A549 (cell line): ENCODE measurements at regions not wholly inside any gene's neighbourhood (a gene's known extent, or its start where the extent isn't known, plus 50 kb on each side); places are given as distances from the start of the nearest gene placed in this dataset.

Experiments
- ATAC-seq, 2 experiments: fragments of 200-7000 bp in 1 of 2; fragments of >200 bp in 1 of 2; cut with Nextera tagmentation in 1 of 2; cut with Tn5 transposase in 1 of 2; 3 replicates each; pipeline versions ENCODE4 v1.8.0 to v1.9.1; 2018 to 2020; ENCODE audit warnings: mild to moderate bottlenecking in 1 of 2, moderate library complexity in 1 of 2
- CTCF ChIA-PET: fragments of 300-600 bp; sonication (Branson Sonifier 250); formaldehyde crosslinking; extraction: SDS; loops from one replicate; lab custom pipeline; 2021; ENCODE audit warnings: antibody characterized with exemption, inconsistent platforms; lab: Yijun Ruan, JAX
- POLR2A ChIA-PET: fragments of 350-600 bp; formaldehyde crosslinking; extraction: SDS; loops from one replicate; lab custom pipeline; 2021; ENCODE audit warnings: antibody characterized with exemption, inconsistent platforms; lab: Yijun Ruan, JAX
- DNase-seq, 2 experiments: peaks; one replicate each; pipeline versions ENCODE4 v3.0.0 to v3.0.0-alpha.2; 2011 to 2016; ENCODE audit warnings: low read depth in 1 of 2, low spot score in 1 of 2
- FAIRE-seq: peaks from 2 replicates; lab custom pipeline; 2011; peaks lifted over from hg19 to GRCh38; lab: Jason Lieb, UNC
- H3K27ac ChIP-seq, 2 experiments: fragments of >200 bp; sonication (Bioruptor Twin); formaldehyde crosslinking; 3 replicates each; pipeline ENCODE4 v1.5.1; 2016 to 2017
- H3K4me1 ChIP-seq: fragments of >200 bp; sonication (Bioruptor Twin); formaldehyde crosslinking; 3 replicates; pipeline ENCODE4 v1.6.1; 2016
- H3K4me2 ChIP-seq: fragments of >200 bp; sonication (Bioruptor Twin); formaldehyde crosslinking; 3 replicates; pipeline ENCODE4 v1.6.1; 2016
- H3K4me3 ChIP-seq: fragments of >200 bp; sonication (Bioruptor Twin); formaldehyde crosslinking; 3 replicates; pipeline ENCODE4 v1.5.1; 2016
- H3K9me3 ChIP-seq: fragments of >200 bp; sonication (Bioruptor Twin); formaldehyde crosslinking; 3 replicates; pipeline ENCODE4 v1.6.1; 2016
- BHLHE40 ChIP-seq: IDR thresholded peaks from 2 replicates; pipeline ENCODE4 v1.6.1; 2012; ENCODE audit warnings: low read depth, low read length, inconsistent platforms
- CBX2 ChIP-seq: fragments of 200-600 bp; sonication (generic); IDR thresholded peaks from 2 replicates; pipeline ENCODE4 v1.6.1; 2016; ENCODE audit warnings: low read depth, mild to moderate bottlenecking, borderline replicate concordance
- CHD2 ChIP-seq: fragments of 150-350 bp; IDR thresholded peaks from 2 replicates; pipeline ENCODE4 v1.6.1; 2014; ENCODE audit warnings: low read length; ENCODE audit not compliant: partially characterized antibody
- EHMT2 ChIP-seq: fragments of 200-600 bp; sonication (generic); IDR thresholded peaks from 2 replicates; pipeline ENCODE4 v1.6.1; 2016; ENCODE audit warnings: antibody characterized with exemption, low read depth, mild to moderate bottlenecking, moderate library complexity
- HEYL ChIP-seq: fragments of 250-450 bp; sonication (Bioruptor Pico); IDR thresholded peaks from 2 replicates; pipeline ENCODE4 v1.8.0; 2021; ENCODE audit warnings: mild to moderate bottlenecking, moderate library complexity
- HOXB13 ChIP-seq: fragments of 250-450 bp; sonication (Bioruptor Pico); IDR thresholded peaks from 2 replicates; pipeline ENCODE4 v1.5.0; 2020; ENCODE audit warnings: low read depth, mild to moderate bottlenecking, moderate library complexity
- HOXB5 ChIP-seq: fragments of 250-450 bp; sonication (Bioruptor Pico); IDR thresholded peaks from 2 replicates; pipeline ENCODE4 v1.5.0; 2020; ENCODE audit warnings: mild to moderate bottlenecking, moderate library complexity
- JUN ChIP-seq, 2 experiments: fragments of >200 bp; sonication (Bioruptor Twin); formaldehyde crosslinking; IDR thresholded peaks; 2 replicates in 1 of 2; 3 replicates in 1 of 2; pipeline ENCODE4 v1.6.1; 2016 to 2017
- JUNB ChIP-seq: fragments of >200 bp; sonication (Bioruptor Twin); formaldehyde crosslinking; IDR thresholded peaks from 2 replicates; pipeline ENCODE4 v1.6.1; 2016
- KDM5A ChIP-seq: fragments of 200-600 bp; sonication (generic); IDR thresholded peaks from 2 replicates; pipeline ENCODE4 v1.6.1; 2016; ENCODE audit warnings: antibody characterized with exemption, mild to moderate bottlenecking
- MAFK ChIP-seq: fragments of 450-650 bp; IDR thresholded peaks from 2 replicates; pipeline ENCODE4 v1.6.1; 2014; ENCODE audit not compliant: partially characterized antibody
- NFE2L2 ChIP-seq: fragments of 150-350 bp; conservative IDR thresholded peaks from 2 replicates; pipeline ENCODE4 v1.6.1; 2014; ENCODE audit warnings: low read length
- PHF8 ChIP-seq: fragments of 200-600 bp; sonication (generic); IDR thresholded peaks from 2 replicates; pipeline ENCODE4 v1.6.1; 2016; ENCODE audit warnings: low read depth, mild to moderate bottlenecking, antibody characterized with exemption, moderate library complexity, borderline replicate concordance
- POLR2AphosphoS2 ChIP-seq: conservative IDR thresholded peaks from 2 replicates; pipeline ENCODE4 v1.6.1; 2012; ENCODE audit warnings: low read length, improper control_type of control experiment, inconsistent platforms
- RARB ChIP-seq: fragments of 250-450 bp; sonication (Bioruptor Pico); IDR thresholded peaks from 2 replicates; pipeline ENCODE4 v1.8.0; 2021; ENCODE audit warnings: mild to moderate bottlenecking, moderate library complexity
- RCOR1 ChIP-seq: fragments of 150-350 bp; IDR thresholded peaks from 2 replicates; pipeline ENCODE4 v1.6.1; 2014; ENCODE audit warnings: antibody characterized with exemption, low read length, low read depth
- RFX5 ChIP-seq: fragments of 450-650 bp; IDR thresholded peaks from 2 replicates; pipeline ENCODE4 v1.7.1; 2014; ENCODE audit warnings: antibody characterized with exemption, mild to moderate bottlenecking, moderate library complexity
- RNF2 ChIP-seq: fragments of 200-600 bp; sonication (generic); IDR thresholded peaks from 2 replicates; pipeline ENCODE4 v1.6.1; 2016; ENCODE audit warnings: low read depth, mild to moderate bottlenecking, antibody characterized with exemption, moderate library complexity, borderline replicate concordance
- TFCP2L1 ChIP-seq: fragments of 250-450 bp; sonication (Bioruptor Pico); IDR thresholded peaks from 2 replicates; pipeline ENCODE4 v1.5.0; 2021; ENCODE audit warnings: mild to moderate bottlenecking
- TP53 ChIP-seq: fragments of 250-450 bp; sonication (Bioruptor Pico); IDR thresholded peaks from 2 replicates; pipeline ENCODE4 v1.5.0; 2021; ENCODE audit warnings: mild to moderate bottlenecking, moderate library complexity
- ZC3H11A ChIP-seq: fragments of 450-650 bp; IDR thresholded peaks from 2 replicates; pipeline ENCODE4 v1.6.1; 2014; ENCODE audit warnings: antibody characterized with exemption, mild to moderate bottlenecking
- WGBS: methylation state at CpG from one replicate; pipeline ENCODE4 v1.1.6; 2017; ENCODE audit errors: missing lambda C conversion rate; 5-methylcytosine and 5-hydroxymethylcytosine counted together
- TF ChIP-seq, protein P1 (sequence below): IDR thresholded peaks from 2 replicates; pipeline ENCODE4 v1.6.1; 2012; ENCODE audit warnings: low read depth, borderline replicate concordance
- TF ChIP-seq, protein P2 (sequence below): fragments of 200-600 bp; sonication (generic); IDR thresholded peaks from 2 replicates; pipeline ENCODE4 v1.6.1; 2016; ENCODE audit warnings: antibody characterized with exemption, mild to moderate bottlenecking, moderate library complexity
- TF ChIP-seq, protein P3 (sequence below): fragments of 150-350 bp; IDR thresholded peaks from 2 replicates; pipeline ENCODE4 v1.6.1; 2014; ENCODE audit warnings: low read depth, mild to moderate bottlenecking, low read length
- TF ChIP-seq, protein P4 (sequence below): IDR thresholded peaks from 2 replicates; pipeline ENCODE4 v1.6.1; 2012
- TF ChIP-seq, protein P5 (sequence below): IDR thresholded peaks from 2 replicates; pipeline ENCODE4 v1.6.1; 2012
- TF ChIP-seq, protein P6 (sequence below): fragments of 250-450 bp; sonication (Bioruptor Pico); IDR thresholded peaks from 2 replicates; pipeline ENCODE4 v1.5.0; 2020; ENCODE audit warnings: low read depth, mild to moderate bottlenecking, moderate library complexity

DNA sequence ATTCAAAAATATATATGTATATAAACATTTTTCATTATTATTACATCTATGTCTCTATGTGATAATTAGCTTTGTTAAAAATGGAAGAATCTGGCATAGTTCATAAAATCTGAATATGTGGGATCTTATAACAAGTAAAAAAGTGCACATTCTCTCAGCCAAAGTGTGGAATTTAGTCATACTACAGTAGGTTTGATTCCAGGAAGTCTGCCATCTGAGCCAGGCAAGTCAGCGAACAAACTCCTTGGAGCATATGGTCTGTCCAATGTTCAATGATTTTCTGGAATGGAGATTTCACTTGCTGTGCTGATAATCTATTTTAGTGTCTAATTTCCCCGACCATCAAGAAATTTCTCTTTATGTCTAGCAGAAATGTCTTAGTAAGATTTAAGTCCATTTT lies 1033.2 kb upstream of the NXPH2 start:
- Histone ChIP-seq H3K4me1 (no peaks in the 10 kb centered on the region), H3K9me3 (no peaks in the 10 kb centered on the region), H3K4me2 (no peak overlapping the region), H3K4me3 (no peak overlapping the region), H3K27ac (no peak overlapping the region)
- ChIA-PET CTCF (no interaction called here), POLR2A (no interaction called here)
- no peak for TF ChIP-seq MAFK
- TF ChIP-seq, protein P1, sequence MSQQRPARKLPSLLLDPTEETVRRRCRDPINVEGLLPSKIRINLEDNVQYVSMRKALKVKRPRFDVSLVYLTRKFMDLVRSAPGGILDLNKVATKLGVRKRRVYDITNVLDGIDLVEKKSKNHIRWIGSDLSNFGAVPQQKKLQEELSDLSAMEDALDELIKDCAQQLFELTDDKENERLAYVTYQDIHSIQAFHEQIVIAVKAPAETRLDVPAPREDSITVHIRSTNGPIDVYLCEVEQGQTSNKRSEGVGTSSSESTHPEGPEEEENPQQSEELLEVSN, result no peak
- no peak for TF ChIP-seq KDM5A
- TF ChIP-seq NFE2L2, result no peak
- TF ChIP-seq RARB (CRISPR knock-in tag), result no peak
- no peak for TF ChIP-seq EHMT2
- TF ChIP-seq CHD2, result no peak
- no peak for TF ChIP-seq HEYL (CRISPR knock-in tag)
- TF ChIP-seq, protein P2, sequence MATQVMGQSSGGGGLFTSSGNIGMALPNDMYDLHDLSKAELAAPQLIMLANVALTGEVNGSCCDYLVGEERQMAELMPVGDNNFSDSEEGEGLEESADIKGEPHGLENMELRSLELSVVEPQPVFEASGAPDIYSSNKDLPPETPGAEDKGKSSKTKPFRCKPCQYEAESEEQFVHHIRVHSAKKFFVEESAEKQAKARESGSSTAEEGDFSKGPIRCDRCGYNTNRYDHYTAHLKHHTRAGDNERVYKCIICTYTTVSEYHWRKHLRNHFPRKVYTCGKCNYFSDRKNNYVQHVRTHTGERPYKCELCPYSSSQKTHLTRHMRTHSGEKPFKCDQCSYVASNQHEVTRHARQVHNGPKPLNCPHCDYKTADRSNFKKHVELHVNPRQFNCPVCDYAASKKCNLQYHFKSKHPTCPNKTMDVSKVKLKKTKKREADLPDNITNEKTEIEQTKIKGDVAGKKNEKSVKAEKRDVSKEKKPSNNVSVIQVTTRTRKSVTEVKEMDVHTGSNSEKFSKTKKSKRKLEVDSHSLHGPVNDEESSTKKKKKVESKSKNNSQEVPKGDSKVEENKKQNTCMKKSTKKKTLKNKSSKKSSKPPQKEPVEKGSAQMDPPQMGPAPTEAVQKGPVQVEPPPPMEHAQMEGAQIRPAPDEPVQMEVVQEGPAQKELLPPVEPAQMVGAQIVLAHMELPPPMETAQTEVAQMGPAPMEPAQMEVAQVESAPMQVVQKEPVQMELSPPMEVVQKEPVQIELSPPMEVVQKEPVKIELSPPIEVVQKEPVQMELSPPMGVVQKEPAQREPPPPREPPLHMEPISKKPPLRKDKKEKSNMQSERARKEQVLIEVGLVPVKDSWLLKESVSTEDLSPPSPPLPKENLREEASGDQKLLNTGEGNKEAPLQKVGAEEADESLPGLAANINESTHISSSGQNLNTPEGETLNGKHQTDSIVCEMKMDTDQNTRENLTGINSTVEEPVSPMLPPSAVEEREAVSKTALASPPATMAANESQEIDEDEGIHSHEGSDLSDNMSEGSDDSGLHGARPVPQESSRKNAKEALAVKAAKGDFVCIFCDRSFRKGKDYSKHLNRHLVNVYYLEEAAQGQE, result no peak
- TF ChIP-seq TP53 (CRISPR knock-in tag), result no peak
- no peak for TF ChIP-seq BHLHE40
- TF ChIP-seq, protein P3, sequence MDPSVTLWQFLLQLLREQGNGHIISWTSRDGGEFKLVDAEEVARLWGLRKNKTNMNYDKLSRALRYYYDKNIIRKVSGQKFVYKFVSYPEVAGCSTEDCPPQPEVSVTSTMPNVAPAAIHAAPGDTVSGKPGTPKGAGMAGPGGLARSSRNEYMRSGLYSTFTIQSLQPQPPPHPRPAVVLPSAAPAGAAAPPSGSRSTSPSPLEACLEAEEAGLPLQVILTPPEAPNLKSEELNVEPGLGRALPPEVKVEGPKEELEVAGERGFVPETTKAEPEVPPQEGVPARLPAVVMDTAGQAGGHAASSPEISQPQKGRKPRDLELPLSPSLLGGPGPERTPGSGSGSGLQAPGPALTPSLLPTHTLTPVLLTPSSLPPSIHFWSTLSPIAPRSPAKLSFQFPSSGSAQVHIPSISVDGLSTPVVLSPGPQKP, result no peak
- no peak for TF ChIP-seq HOXB5 (CRISPR knock-in tag)
- no peak for TF ChIP-seq JUN (IDR thresholded peaks at IDR 0.05)
- no peak for TF ChIP-seq PHF8
- TF ChIP-seq ZC3H11A, result no peak
- TF ChIP-seq TFCP2L1 (CRISPR knock-in tag), result no peak
- TF ChIP-seq POLR2AphosphoS2, result no peak
- no peak for TF ChIP-seq RNF2
- no peak for TF ChIP-seq CBX2
- no peak for ATAC-seq
- WGBS, result 13% methylated on average over 2 of the region's 2 CpGs
- DNase-seq, result no peak
- FAIRE-seq, result no peak

DNA sequence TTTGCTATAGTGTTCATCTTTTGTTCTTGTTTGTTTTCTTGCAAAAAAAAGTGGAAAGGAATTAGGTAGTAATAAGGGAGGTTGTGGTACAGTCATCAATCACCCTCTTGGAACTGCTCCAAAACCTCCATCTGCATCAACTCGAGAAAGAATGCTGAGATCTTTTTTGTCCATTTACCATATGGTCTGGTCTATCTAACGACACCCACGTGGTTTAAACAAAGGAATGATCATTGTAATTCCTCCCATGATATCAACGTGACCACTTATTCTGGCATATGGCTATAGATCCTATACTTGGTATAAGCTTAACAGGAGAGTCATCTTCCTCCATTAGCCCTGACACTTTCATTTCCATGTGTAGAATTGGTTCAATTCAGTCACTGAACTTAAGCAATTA lies 1025.3 kb upstream of the NXPH2 start:
- no peak overlapping the region for H3K4me2 ChIP-seq
- WGBS, result 4% methylated on average over 4 of the region's 4 CpGs
- FAIRE-seq (no peak), ATAC-seq (no peak)
- H3K9me3 ChIP-seq, result no peaks in the 10 kb centered on the region
- H3K4me1 ChIP-seq, result no peaks in the 10 kb centered on the region
- TF ChIP-seq RCOR1, result no peak
- no peak for TF ChIP-seq RARB (CRISPR knock-in tag)
- TF ChIP-seq JUNB, result no peak
- TF ChIP-seq, protein P4, sequence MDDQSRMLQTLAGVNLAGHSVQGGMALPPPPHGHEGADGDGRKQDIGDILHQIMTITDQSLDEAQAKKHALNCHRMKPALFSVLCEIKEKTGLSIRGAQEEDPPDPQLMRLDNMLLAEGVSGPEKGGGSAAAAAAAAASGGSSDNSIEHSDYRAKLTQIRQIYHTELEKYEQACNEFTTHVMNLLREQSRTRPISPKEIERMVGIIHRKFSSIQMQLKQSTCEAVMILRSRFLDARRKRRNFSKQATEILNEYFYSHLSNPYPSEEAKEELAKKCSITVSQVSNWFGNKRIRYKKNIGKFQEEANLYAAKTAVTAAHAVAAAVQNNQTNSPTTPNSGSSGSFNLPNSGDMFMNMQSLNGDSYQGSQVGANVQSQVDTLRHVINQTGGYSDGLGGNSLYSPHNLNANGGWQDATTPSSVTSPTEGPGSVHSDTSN, result no peak
- TF ChIP-seq HOXB13 (CRISPR knock-in tag), result no peak
- TF ChIP-seq JUN (IDR thresholded peaks at IDR 0.05), result no peak
- TF ChIP-seq, protein P5, sequence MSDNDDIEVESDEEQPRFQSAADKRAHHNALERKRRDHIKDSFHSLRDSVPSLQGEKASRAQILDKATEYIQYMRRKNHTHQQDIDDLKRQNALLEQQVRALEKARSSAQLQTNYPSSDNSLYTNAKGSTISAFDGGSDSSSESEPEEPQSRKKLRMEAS, result no peak
- no peak for TF ChIP-seq RFX5
- TF ChIP-seq, protein P6, sequence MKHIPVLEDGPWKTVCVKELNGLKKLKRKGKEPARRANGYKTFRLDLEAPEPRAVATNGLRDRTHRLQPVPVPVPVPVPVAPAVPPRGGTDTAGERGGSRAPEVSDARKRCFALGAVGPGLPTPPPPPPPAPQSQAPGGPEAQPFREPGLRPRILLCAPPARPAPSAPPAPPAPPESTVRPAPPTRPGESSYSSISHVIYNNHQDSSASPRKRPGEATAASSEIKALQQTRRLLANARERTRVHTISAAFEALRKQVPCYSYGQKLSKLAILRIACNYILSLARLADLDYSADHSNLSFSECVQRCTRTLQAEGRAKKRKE (CRISPR knock-in tag), result no peak
- TF ChIP-seq, all 56 proteins: peak for 0
- Histone ChIP-seq H3K4me3 (no peak overlapping the region), H3K27ac (no peak overlapping the region)
- DNase-seq, result no peak
- ChIA-PET POLR2A (no interaction called here), CTCF (no interaction called here)
